Left ventricle myocardium inferior (tissue), 1 donor: ENCODE measurements at regions not wholly inside any gene's neighbourhood (a gene's known extent, or its start where the extent isn't known, plus 50 kb on each side); places are given as distances from the start of the nearest gene placed in this dataset.

Source experiments
- DNase-seq: peaks from one replicate; pipeline ENCODE4 v3.0.0-alpha.2; 2020
- H3K27ac ChIP-seq: fragments of 200-600 bp; replicated peaks from 2 replicates; pipeline ENCODE4 v1.8.0; 2021
- H3K27me3 ChIP-seq: fragments of 200-600 bp; 2 replicates; pipeline ENCODE4 v1.8.0; 2021; ENCODE audit warnings: low read depth
- H3K36me3 ChIP-seq: fragments of 200-600 bp; 2 replicates; pipeline ENCODE4 v1.8.0; 2021
- H3K4me1 ChIP-seq: fragments of 200-600 bp; 2 replicates; pipeline ENCODE4 v1.8.0; 2021
- H3K4me3 ChIP-seq: fragments of 200-600 bp; 2 replicates; pipeline ENCODE4 v1.8.0; 2021; ENCODE audit warnings: mild to moderate bottlenecking, moderate library complexity
- H3K9me3 ChIP-seq: fragments of 200-600 bp; replicated peaks from 2 replicates; pipeline ENCODE4 v1.8.0; 2021
- CTCF ChIP-seq: fragments of 200-600 bp; IDR thresholded peaks from 2 replicates; pipeline ENCODE4 v1.8.0; 2021; ENCODE audit warnings: antibody characterized with exemption, mild to moderate bottlenecking, borderline replicate concordance
- intact Hi-C: fragments of 100-400 bp; cut with micrococcal nuclease; formaldehyde crosslinking; loops from one replicate; pipeline ENCODE4 v1.11.0; 2022
- donor health status: DM: no; HTN: yes; CAD: no; lungs with severe emphysema.

- no peak overlapping the region for H3K27ac ChIP-seq
- TF ChIP-seq CTCF, result no peak
- no peaks in the 10 kb centered on the region for H3K4me1 ChIP-seq
- H3K9me3 ChIP-seq, result peaks cover 16% of the 10 kb centered on the region
- no peak overlapping the region for H3K4me3 ChIP-seq
- no peaks in the 10 kb centered on the region for H3K36me3 ChIP-seq
- no peaks in the 10 kb centered on the region for H3K27me3 ChIP-seq
- DNase-seq, result no peak
- intact Hi-C loops, result no loop called here
Measured at GRCh38 chr5:102087906-102088305, 208.2 kb downstream of the SLCO4C1 start.

DNA sequence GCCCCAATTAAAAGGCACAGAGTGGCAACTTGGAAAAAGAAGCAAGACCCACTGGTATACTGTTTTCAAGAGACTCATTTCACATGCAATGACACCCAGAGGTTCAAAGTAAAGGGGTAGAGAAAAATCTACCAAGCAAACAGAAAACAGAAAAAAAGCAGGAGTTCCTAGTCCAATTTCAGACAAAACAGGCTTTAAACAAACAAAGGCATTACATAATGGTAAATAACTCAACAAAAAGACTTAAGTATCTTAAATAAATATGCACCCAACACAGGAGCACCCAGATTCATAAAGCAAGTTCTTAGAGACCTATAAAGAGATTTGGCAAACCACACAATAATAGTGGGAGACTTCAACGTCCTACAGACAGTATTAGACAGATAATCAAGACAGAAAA, 215.8 kb downstream of the SLCO4C1 start:
- H3K27ac ChIP-seq, result no peak overlapping the region
- intact Hi-C loops, result no loop called here
- no peaks in the 10 kb centered on the region for H3K36me3 ChIP-seq
- H3K4me1 ChIP-seq, result no peaks in the 10 kb centered on the region
- peaks cover 47% of the 10 kb centered on the region for H3K9me3 ChIP-seq
- H3K27me3 ChIP-seq, result no peaks in the 10 kb centered on the region
- no peak for TF ChIP-seq CTCF
- no peak for DNase-seq
- no peak overlapping the region for H3K4me3 ChIP-seq

- no peak overlapping the region for H3K4me3 ChIP-seq
- DNase-seq, result no peak
- no peak overlapping the region for H3K27ac ChIP-seq
- no peak for TF ChIP-seq CTCF
- H3K36me3 ChIP-seq, result no peaks in the 10 kb centered on the region
- intact Hi-C loops, result no loop called here
- no peaks in the 10 kb centered on the region for H3K4me1 ChIP-seq
- H3K9me3 ChIP-seq, result peaks cover 31% of the 10 kb centered on the region
- no peaks in the 10 kb centered on the region for H3K27me3 ChIP-seq
Measured at GRCh38 chr5:102077920-102078319, 218.2 kb downstream of the SLCO4C1 start.

- Histone ChIP-seq H3K36me3 (no peaks in the 10 kb centered on the region), H3K27me3 (no peaks in the 10 kb centered on the region), H3K27ac (no peak overlapping the region), H3K4me1 (no peaks in the 10 kb centered on the region), H3K9me3 (no peaks in the 10 kb centered on the region), H3K4me3 (no peak overlapping the region)
- intact Hi-C loops, result no loop called here
- no peak for DNase-seq
- no peak for TF ChIP-seq CTCF
Measured at GRCh38 chr5:102069974-102070373, 226.1 kb downstream of the SLCO4C1 start.

DNA sequence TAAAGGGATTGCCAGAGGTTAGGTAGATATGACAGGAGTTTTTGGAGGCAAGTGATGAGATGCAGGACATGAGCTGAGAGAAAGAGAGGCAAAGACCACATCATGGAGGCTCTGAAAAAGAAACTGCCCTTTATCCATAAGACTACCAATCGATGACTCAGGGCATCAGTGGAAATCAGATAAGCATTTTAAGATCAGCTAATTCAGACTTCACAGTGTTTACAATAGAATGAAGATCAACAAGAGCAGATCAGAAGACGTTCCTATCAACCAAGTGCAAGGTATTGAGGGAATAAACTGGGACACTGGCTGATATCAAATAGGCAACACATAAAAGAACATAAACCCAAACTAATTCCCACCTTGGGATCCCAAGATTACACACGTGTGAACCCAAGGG, 227.2 kb downstream of the SLCO4C1 start:
- no peaks in the 10 kb centered on the region for H3K27me3 ChIP-seq
- TF ChIP-seq CTCF, result no peak
- DNase-seq, result no peak
- H3K36me3 ChIP-seq, result no peaks in the 10 kb centered on the region
- H3K27ac ChIP-seq, result no peak overlapping the region
- H3K4me3 ChIP-seq, result no peak overlapping the region
- H3K4me1 ChIP-seq, result no peaks in the 10 kb centered on the region
- intact Hi-C loops, result no loop called here
- no peaks in the 10 kb centered on the region for H3K9me3 ChIP-seq

DNA sequence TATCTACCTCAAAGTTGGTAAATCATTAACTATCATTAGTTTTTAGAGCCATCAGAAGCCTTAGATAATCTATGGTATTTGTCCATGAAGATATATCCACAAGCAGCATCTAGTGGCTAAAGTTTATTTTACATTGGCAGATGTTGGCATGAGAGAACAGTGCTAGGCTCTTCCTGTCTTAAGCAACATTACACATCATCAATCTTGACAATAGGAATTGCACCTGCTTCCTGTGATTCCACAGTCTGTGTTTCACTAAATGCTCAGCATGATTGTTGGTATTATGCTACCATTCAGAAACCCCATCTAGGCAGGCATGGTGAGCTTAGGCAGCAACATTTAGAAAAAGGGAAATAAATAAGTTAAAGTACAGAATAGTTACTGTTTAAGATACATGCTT, 246.6 kb downstream of the SLCO4C1 start:
- H3K36me3 ChIP-seq, result no peaks in the 10 kb centered on the region
- H3K4me3 ChIP-seq, result no peak overlapping the region
- H3K4me1 ChIP-seq, result no peaks in the 10 kb centered on the region
- no peak for TF ChIP-seq CTCF
- no peaks in the 10 kb centered on the region for H3K27me3 ChIP-seq
- intact Hi-C loops, result no loop called here
- peaks cover 8% of the 10 kb centered on the region for H3K9me3 ChIP-seq
- no peak overlapping the region for H3K27ac ChIP-seq
- DNase-seq, result no peak
